ENCODE measurements at regions not wholly inside any gene's neighbourhood (a gene's known extent, or its start where the extent isn't known, plus 50 kb on each side); places are given as distances from the start of the nearest gene placed in this dataset.

- TF ChIP-seq CTCF (IDR thresholded peaks at IDR 0.05; ENCODE audit: extremely low read depth in 1 of 2, insufficient read depth in 1 of 2, low read depth in 1 of 2, low read length in 2 of 2), result no peak
- TF ChIP-seq JUN (IDR thresholded peaks at IDR 0.05; ENCODE audit: borderline replicate concordance, insufficient read depth, insufficient read length, low read depth), result no peak
- no peak for TF ChIP-seq POLR2A (IDR thresholded peaks at IDR 0.05; ENCODE audit: low read depth, low read length)
Observed at GRCh38 chr5:87034557-87034956, 233.1 kb upstream of the RASA1 start.
